GM12891 (cell line): ENCODE measurements at regions not wholly inside any gene's neighbourhood (a gene's known extent, or its start where the extent isn't known, plus 50 kb on each side); places are given as distances from the start of the nearest gene placed in this dataset.

ENCODE experiments used
- POLR2A ChIP-seq: IDR thresholded peaks from 2 replicates; pipeline ENCODE4 v1.6.1; 2011; ENCODE audit warnings: low read depth, low read length, control low read depth
- POLR2AphosphoS5 ChIP-seq: IDR thresholded peaks from 2 replicates; pipeline ENCODE4 v1.6.1; 2011; ENCODE audit warnings: low read depth, low read length, control low read depth
- SPI1 ChIP-seq: IDR thresholded peaks from 2 replicates; pipeline ENCODE4 v1.6.1; 2011; ENCODE audit warnings: low read depth, low read length, control low read depth
- TAF1 ChIP-seq: IDR thresholded peaks from 2 replicates; pipeline ENCODE4 v1.6.1; 2011; ENCODE audit warnings: low read depth, low read length, control low read depth

DNA sequence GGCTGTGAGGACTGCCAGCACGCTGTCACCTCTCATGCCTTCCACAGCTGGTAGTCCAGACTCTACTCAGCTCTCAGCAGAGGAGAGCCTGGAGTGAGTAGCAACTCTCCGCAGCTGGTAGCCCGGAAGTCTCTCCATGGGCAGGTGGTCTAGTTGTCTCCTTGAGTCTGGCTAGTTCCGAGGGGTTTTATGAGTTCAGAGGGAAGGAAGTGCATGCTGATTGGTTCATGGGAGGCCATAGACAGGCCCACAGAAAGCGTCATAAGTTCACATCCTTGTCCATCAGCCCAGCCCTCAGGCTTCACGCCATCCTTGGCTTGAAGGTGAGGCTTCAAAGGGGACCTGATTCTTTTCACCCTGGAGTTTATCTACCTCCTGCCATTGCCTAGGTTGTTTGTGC lies 2662.4 kb upstream of the PCDH20 start:
- no peak for TF ChIP-seq TAF1
- TF ChIP-seq POLR2AphosphoS5, result no peak
- no peak for TF ChIP-seq POLR2A
- no peak for TF ChIP-seq SPI1
